CD4-positive, alpha-beta T cell (primary cell): ENCODE measurements at regions not wholly inside any gene's neighbourhood (a gene's known extent, or its start where the extent isn't known, plus 50 kb on each side); places are given as distances from the start of the nearest gene placed in this dataset.

Experiments used
- ATAC-seq: fragments of 200-7000 bp; cut with Tn5 transposase; one replicate; pipeline ENCODE4 v1.10.0; 2022; ENCODE audit warnings: mild to moderate bottlenecking; ENCODE audit not compliant: poor library complexity
- CTCF ChIA-PET: fragments of 350-600 bp; sonication (Branson Sonifier 250); formaldehyde crosslinking; loops from one replicate; lab custom pipeline; 2021; ENCODE audit warnings: antibody characterized with exemption, inconsistent platforms; lab: Charles Lee
- POLR2A ChIA-PET: fragments of 350-600 bp; sonication (Branson Sonifier 250); formaldehyde crosslinking; loops from one replicate; lab custom pipeline; 2021; ENCODE audit warnings: antibody characterized with exemption, inconsistent platforms; lab: Charles Lee
- DNase-seq, 14 experiments: peaks; one replicate each; pipeline ENCODE4 v3.0.0-alpha.2; 2013 to 2020; ENCODE audit warnings: mixed read lengths in 2 of 14
- H3K27ac ChIP-seq, 2 donors: one replicate each; pipeline versions ENCODE4 v1.5.1 to v1.7.0; 2013; ENCODE audit warnings: low read length in 2 of 2, low read depth in 1 of 2, mild to moderate bottlenecking in 1 of 2
- H3K27me3 ChIP-seq, 2 experiments: 1 replicate in 1 of 2; 2 replicates in 1 of 2; pipeline versions ENCODE4 v1.6.1 to v1.7.0; 2013; ENCODE audit warnings: low read length in 2 of 2, control low read depth in 1 of 2, mild to moderate bottlenecking in 1 of 2, moderate library complexity in 1 of 2; ENCODE audit not compliant: insufficient read depth in 2 of 2, control insufficient read depth in 1 of 2
- H3K36me3 ChIP-seq: one replicate; pipeline ENCODE4 v1.6.1; 2013; ENCODE audit warnings: low read length, control low read depth; ENCODE audit not compliant: insufficient read depth
- H3K4me1 ChIP-seq: one replicate; pipeline ENCODE4 v1.6.1; 2013; ENCODE audit warnings: low read length, control low read depth; ENCODE audit not compliant: insufficient read depth
- H3K4me3 ChIP-seq: one replicate; pipeline ENCODE4 v1.5.1; 2013; ENCODE audit warnings: mild to moderate bottlenecking, low read length, moderate library complexity
- H3K9me3 ChIP-seq, 2 experiments: 1 replicate in 1 of 2; 2 replicates in 1 of 2; pipeline versions ENCODE4 v1.6.1 to v1.7.0; 2013; ENCODE audit warnings: low read length in 2 of 2, mild to moderate bottlenecking in 2 of 2, control low read depth in 1 of 2, moderate library complexity in 1 of 2; ENCODE audit not compliant: control insufficient read depth in 1 of 2, insufficient read depth in 1 of 2
- H3K27ac Mint-ChIP-seq: one replicate; pipeline ENCODE4 v1.8.0; 2020; ENCODE audit warnings: mixed read lengths
- H3K27me3 Mint-ChIP-seq: one replicate; pipeline ENCODE4 v1.8.0; 2021; ENCODE audit warnings: mixed read lengths
- H3K36me3 Mint-ChIP-seq: one replicate; pipeline ENCODE4 v1.8.0; 2021; ENCODE audit warnings: low read depth, mixed read lengths
- H3K4me1 Mint-ChIP-seq: one replicate; pipeline ENCODE4 v1.8.0; 2021; ENCODE audit warnings: low read depth, mixed read lengths
- H3K4me3 Mint-ChIP-seq: one replicate; pipeline ENCODE4 v1.8.0; 2020; ENCODE audit warnings: mild to moderate bottlenecking, mixed read lengths
- H3K9me3 Mint-ChIP-seq: one replicate; pipeline ENCODE4 v1.8.0; 2020; ENCODE audit warnings: mixed read lengths
- intact Hi-C, 2 experiments: fragments of 100-400 bp; cut with DNase I in 1 of 2; cut with micrococcal nuclease in 1 of 2; formaldehyde crosslinking; loops; one replicate each; pipeline versions ENCODE4 v1.15.1 to v1.9.0; 2023 to 2025; cut with DNase I, micrococcal nuclease
- TF ChIP-seq, protein P1 (sequence below): fragments of 200-600 bp; IDR thresholded peaks from one replicate; pipeline ENCODE4 v1.8.0; 2022; ENCODE audit warnings: antibody characterized with exemption, mild to moderate bottlenecking

DNA sequence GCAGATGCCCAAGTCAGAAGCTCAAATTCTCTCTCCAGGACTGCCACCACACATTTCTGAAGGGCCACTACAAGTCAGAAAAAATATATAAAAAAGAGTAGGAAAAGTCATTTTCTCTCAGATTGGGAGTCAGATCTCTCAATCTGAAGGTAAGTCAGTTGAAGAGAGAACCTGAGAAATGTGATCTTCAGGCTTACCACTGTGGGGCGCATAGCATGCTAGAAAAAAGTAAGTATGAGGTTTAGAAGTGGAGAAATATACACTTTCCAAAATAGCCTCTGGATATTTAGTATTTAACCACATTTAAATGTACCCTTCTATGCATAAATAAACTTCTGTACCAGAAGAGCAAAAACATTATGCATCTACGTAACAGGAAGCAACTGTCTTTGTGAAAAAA lies 800.7 kb upstream of the CTNND2 start:
- H3K36me3 Mint-ChIP-seq: no peaks in the 10 kb centered on the region
- H3K27me3 Mint-ChIP-seq: no peaks in the 10 kb centered on the region
- ChIA-PET CTCF (no interaction called here), POLR2A (no interaction called here)
- Histone ChIP-seq H3K4me1 (no peaks in the 10 kb centered on the region), H3K9me3 (peaks cover 0 to 3% of the 10 kb centered on the region in 2 experiments), H3K36me3 (no peaks in the 10 kb centered on the region), H3K27me3 (no peaks in the 10 kb centered on the region), H3K4me3 (no peak overlapping the region), H3K27ac (no peak overlapping the region)
- no peak overlapping the region for H3K4me3 Mint-ChIP-seq
- H3K9me3 Mint-ChIP-seq: peaks cover 25% of the 10 kb centered on the region
- no peaks in the 10 kb centered on the region for H3K4me1 Mint-ChIP-seq
- TF ChIP-seq, protein P1, sequence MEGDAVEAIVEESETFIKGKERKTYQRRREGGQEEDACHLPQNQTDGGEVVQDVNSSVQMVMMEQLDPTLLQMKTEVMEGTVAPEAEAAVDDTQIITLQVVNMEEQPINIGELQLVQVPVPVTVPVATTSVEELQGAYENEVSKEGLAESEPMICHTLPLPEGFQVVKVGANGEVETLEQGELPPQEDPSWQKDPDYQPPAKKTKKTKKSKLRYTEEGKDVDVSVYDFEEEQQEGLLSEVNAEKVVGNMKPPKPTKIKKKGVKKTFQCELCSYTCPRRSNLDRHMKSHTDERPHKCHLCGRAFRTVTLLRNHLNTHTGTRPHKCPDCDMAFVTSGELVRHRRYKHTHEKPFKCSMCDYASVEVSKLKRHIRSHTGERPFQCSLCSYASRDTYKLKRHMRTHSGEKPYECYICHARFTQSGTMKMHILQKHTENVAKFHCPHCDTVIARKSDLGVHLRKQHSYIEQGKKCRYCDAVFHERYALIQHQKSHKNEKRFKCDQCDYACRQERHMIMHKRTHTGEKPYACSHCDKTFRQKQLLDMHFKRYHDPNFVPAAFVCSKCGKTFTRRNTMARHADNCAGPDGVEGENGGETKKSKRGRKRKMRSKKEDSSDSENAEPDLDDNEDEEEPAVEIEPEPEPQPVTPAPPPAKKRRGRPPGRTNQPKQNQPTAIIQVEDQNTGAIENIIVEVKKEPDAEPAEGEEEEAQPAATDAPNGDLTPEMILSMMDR: no peak
- no peak for ATAC-seq
- peak in 1 of 14 experiments; percentile 1 for DNase-seq
- no peak overlapping the region for H3K27ac Mint-ChIP-seq
- intact Hi-C loops: no loop called here

GRCh38 chr5:12703254-12703653 lies 799.0 kb upstream of the CTNND2 start:
- no peaks in the 10 kb centered on the region for H3K27me3 ChIP-seq
- H3K4me3 Mint-ChIP-seq: no peak overlapping the region
- no peaks in the 10 kb centered on the region for H3K4me1 ChIP-seq
- peaks cover 0 to 1% of the 10 kb centered on the region in 2 experiments for H3K9me3 ChIP-seq
- ChIA-PET POLR2A (no interaction called here), CTCF (no interaction called here)
- no peaks in the 10 kb centered on the region for H3K36me3 Mint-ChIP-seq
- TF ChIP-seq, protein P1: no peak
- DNase-seq (no peak), ATAC-seq (no peak)
- peaks cover 23% of the 10 kb centered on the region for H3K9me3 Mint-ChIP-seq
- no peak overlapping the region for H3K4me3 ChIP-seq
- no peaks in the 10 kb centered on the region for H3K36me3 ChIP-seq
- intact Hi-C loops: no loop called here
- H3K27me3 Mint-ChIP-seq: no peaks in the 10 kb centered on the region
- no peak overlapping the region for H3K27ac Mint-ChIP-seq
- no peaks in the 10 kb centered on the region for H3K4me1 Mint-ChIP-seq
- no peak overlapping the region for H3K27ac ChIP-seq

GRCh38 chr5:12695651-12696050 lies 791.4 kb upstream of the CTNND2 start:
- Histone ChIP-seq H3K4me1 (no peaks in the 10 kb centered on the region), H3K36me3 (no peaks in the 10 kb centered on the region), H3K9me3 (peaks cover 0 to 5% of the 10 kb centered on the region in 2 experiments), H3K27me3 (no peaks in the 10 kb centered on the region), H3K4me3 (no peak overlapping the region), H3K27ac (no peak overlapping the region)
- H3K4me3 Mint-ChIP-seq: no peak overlapping the region
- H3K27ac Mint-ChIP-seq: no peak overlapping the region
- no peaks in the 10 kb centered on the region for H3K36me3 Mint-ChIP-seq
- ChIA-PET POLR2A (no interaction called here), CTCF (no interaction called here)
- ATAC-seq (no peak), DNase-seq (no peak)
- intact Hi-C loops: no loop called here
- peaks cover 11% of the 10 kb centered on the region for H3K9me3 Mint-ChIP-seq
- TF ChIP-seq, protein P1: no peak
- H3K27me3 Mint-ChIP-seq: no peaks in the 10 kb centered on the region
- H3K4me1 Mint-ChIP-seq: no peaks in the 10 kb centered on the region
